ENCODE measurements at regions not wholly inside any gene's neighbourhood (a gene's known extent, or its start where the extent isn't known, plus 50 kb on each side); places are given as distances from the start of the nearest gene placed in this dataset.

GRCh38 chr13:91151921-91152320 lies 195.6 kb upstream of the MIR17HG start:
- no peak for TF ChIP-seq CTCF (IDR thresholded peaks at IDR 0.05; ENCODE audit: poor library complexity)
- TF ChIP-seq EZH2phosphoT487 (IDR thresholded peaks at IDR 0.05; ENCODE audit: low read depth, severe bottlenecking, unreplicated experiment), result no peak
- TF ChIP-seq EZH2 (IDR thresholded peaks at IDR 0.05; ENCODE audit: borderline replicate concordance), result no peak
